Astrocyte (in vitro differentiated cells and primary cell): ENCODE measurements at regions not wholly inside any gene's neighbourhood (a gene's known extent, or its start where the extent isn't known, plus 50 kb on each side); places are given as distances from the start of the nearest gene placed in this dataset.

ENCODE experiments used
- DNase-seq: peaks from one replicate; pipeline ENCODE4 v3.0.0-alpha.2; 2010; ENCODE audit warnings: low read depth
- FAIRE-seq: peaks from 2 replicates; lab custom pipeline; 2011; peaks lifted over from hg19 to GRCh38; lab: Jason Lieb, UNC
- H2AFZ ChIP-seq: 2 replicates; pipeline ENCODE4 v1.6.0; 2012; ENCODE audit warnings: low read depth, low read length, inconsistent platforms
- H3K27ac ChIP-seq: 2 replicates; pipeline ENCODE4 v1.5.1; 2011; ENCODE audit warnings: low read depth, low read length, inconsistent platforms
- H3K27me3 ChIP-seq: 2 replicates; pipeline ENCODE4 v1.6.0; 2011; ENCODE audit warnings: low read length, inconsistent platforms; ENCODE audit not compliant: insufficient read depth
- H3K36me3 ChIP-seq: 2 replicates; pipeline ENCODE4 v1.5.1; 2011; ENCODE audit warnings: low read length, inconsistent platforms; ENCODE audit not compliant: insufficient read depth
- H3K4me1 ChIP-seq: 2 replicates; pipeline ENCODE4 v1.5.1; 2011; ENCODE audit warnings: low read length, inconsistent platforms; ENCODE audit not compliant: insufficient read depth
- H3K4me2 ChIP-seq: 2 replicates; pipeline ENCODE4 v1.6.0; 2012; ENCODE audit warnings: low read length, inconsistent platforms
- H3K4me3 ChIP-seq: 2 replicates; pipeline ENCODE4 v1.5.1; 2011; ENCODE audit warnings: low read depth, mild to moderate bottlenecking, low read length, inconsistent platforms; ENCODE audit not compliant: insufficient read depth
- H3K79me2 ChIP-seq: 2 replicates; pipeline ENCODE4 v1.6.0; 2012; ENCODE audit warnings: mild to moderate bottlenecking, low read length, inconsistent platforms; ENCODE audit not compliant: insufficient read depth
- H3K9ac ChIP-seq: 2 replicates; pipeline ENCODE4 v1.6.0; 2012; ENCODE audit warnings: mild to moderate bottlenecking, low read length, inconsistent platforms
- H3K9me3 ChIP-seq: 2 replicates; pipeline ENCODE4 v1.5.1; 2012; ENCODE audit warnings: low read depth, mild to moderate bottlenecking, low read length, inconsistent platforms; ENCODE audit not compliant: insufficient read depth
- H4K20me1 ChIP-seq: 2 replicates; pipeline ENCODE4 v1.6.0; 2012; ENCODE audit warnings: low read length, inconsistent platforms; ENCODE audit not compliant: insufficient read depth
- H3K27ac Mint-ChIP-seq: one replicate; pipeline ENCODE4 v1.8.0; 2021; ENCODE audit warnings: mild to moderate bottlenecking, mixed read lengths; ENCODE audit not compliant: unreplicated experiment
- H3K27me3 Mint-ChIP-seq: one replicate; pipeline ENCODE4 v1.8.0; 2021; ENCODE audit warnings: low read depth, mixed read lengths; ENCODE audit not compliant: unreplicated experiment
- H3K36me3 Mint-ChIP-seq: one replicate; pipeline ENCODE4 v1.8.0; 2021; ENCODE audit warnings: low read depth, mixed read lengths; ENCODE audit not compliant: unreplicated experiment
- H3K4me1 Mint-ChIP-seq: one replicate; pipeline ENCODE4 v1.8.0; 2021; ENCODE audit warnings: low read depth, mixed read lengths; ENCODE audit not compliant: unreplicated experiment
- H3K4me3 Mint-ChIP-seq: one replicate; pipeline ENCODE4 v1.8.0; 2021; ENCODE audit warnings: mild to moderate bottlenecking, moderate library complexity, mixed read lengths; ENCODE audit not compliant: unreplicated experiment
- H3K9me3 Mint-ChIP-seq: one replicate; pipeline ENCODE4 v1.8.0; 2021; ENCODE audit warnings: mild to moderate bottlenecking, mixed read lengths; ENCODE audit not compliant: unreplicated experiment
- CTCF ChIP-seq: IDR thresholded peaks from 2 replicates; pipeline ENCODE4 v1.5.1; 2011; ENCODE audit warnings: low read depth, mild to moderate bottlenecking, inconsistent platforms, low read length, moderate library complexity; ENCODE audit not compliant: insufficient read depth
- EZH2 ChIP-seq: IDR thresholded peaks from 2 replicates; pipeline ENCODE4 v1.6.1; 2012; ENCODE audit warnings: mild to moderate bottlenecking, low read length, inconsistent platforms; ENCODE audit not compliant: insufficient read depth

GRCh38 chr1:72547412-72547811 lies 265.1 kb upstream of the NEGR1 start:
- no peaks in the 10 kb centered on the region for H3K9me3 Mint-ChIP-seq
- no peaks in the 10 kb centered on the region for H3K36me3 Mint-ChIP-seq
- Histone ChIP-seq H3K4me1 (no peaks in the 10 kb centered on the region), H3K9me3 (no peaks in the 10 kb centered on the region), H3K4me3 (no peak overlapping the region), H3K36me3 (no peaks in the 10 kb centered on the region), H2AFZ (no peak overlapping the region), H4K20me1 (no peaks in the 10 kb centered on the region), H3K27me3 (no peaks in the 10 kb centered on the region), H3K27ac (no peak overlapping the region), H3K4me2 (no peak overlapping the region), H3K9ac (no peak overlapping the region), H3K79me2 (no peaks in the 10 kb centered on the region)
- no peaks in the 10 kb centered on the region for H3K4me1 Mint-ChIP-seq
- DNase-seq = no peak
- no peak overlapping the region for H3K4me3 Mint-ChIP-seq
- no peak for FAIRE-seq
- H3K27ac Mint-ChIP-seq = no peak overlapping the region
- H3K27me3 Mint-ChIP-seq = no peaks in the 10 kb centered on the region
- no peak for TF ChIP-seq CTCF
- TF ChIP-seq EZH2 = no peak

GRCh38 chr1:72540674-72541073 lies 258.3 kb upstream of the NEGR1 start:
- no peaks in the 10 kb centered on the region for H3K36me3 Mint-ChIP-seq
- H3K4me1 ChIP-seq = no peaks in the 10 kb centered on the region
- H2AFZ ChIP-seq = no peak overlapping the region
- FAIRE-seq = no peak
- no peak overlapping the region for H3K4me3 ChIP-seq
- no peak overlapping the region for H3K4me2 ChIP-seq
- no peaks in the 10 kb centered on the region for H3K79me2 ChIP-seq
- H3K36me3 ChIP-seq = no peaks in the 10 kb centered on the region
- no peaks in the 10 kb centered on the region for H3K27me3 Mint-ChIP-seq
- no peak for DNase-seq
- H3K9me3 ChIP-seq = peaks cover 2% of the 10 kb centered on the region
- no peaks in the 10 kb centered on the region for H3K27me3 ChIP-seq
- no peaks in the 10 kb centered on the region for H3K4me1 Mint-ChIP-seq
- no peak overlapping the region for H3K4me3 Mint-ChIP-seq
- TF ChIP-seq EZH2 (no peak), CTCF (no peak)
- H3K9ac ChIP-seq = no peak overlapping the region
- no peak overlapping the region for H3K27ac ChIP-seq
- H3K9me3 Mint-ChIP-seq = no peaks in the 10 kb centered on the region
- H3K27ac Mint-ChIP-seq = no peak overlapping the region
- H4K20me1 ChIP-seq = no peaks in the 10 kb centered on the region

GRCh38 chr1:72535470-72535869 lies 253.1 kb upstream of the NEGR1 start:
- no peak overlapping the region for H3K27ac ChIP-seq
- H3K4me1 ChIP-seq = no peaks in the 10 kb centered on the region

More at GRCh38 chr1:72535470-72535869, 253.1 kb upstream of the NEGR1 start:
- H3K36me3 Mint-ChIP-seq = no peaks in the 10 kb centered on the region
- Histone ChIP-seq H3K36me3 (no peaks in the 10 kb centered on the region), H3K4me3 (no peak overlapping the region), H3K4me2 (no peak overlapping the region), H4K20me1 (no peaks in the 10 kb centered on the region), H2AFZ (no peak overlapping the region), H3K79me2 (no peaks in the 10 kb centered on the region), H3K9me3 (peaks cover 2% of the 10 kb centered on the region), H3K27me3 (no peaks in the 10 kb centered on the region), H3K9ac (no peak overlapping the region)
- TF ChIP-seq CTCF = no peak
- TF ChIP-seq EZH2 = no peak
- no peaks in the 10 kb centered on the region for H3K4me1 Mint-ChIP-seq
- no peak overlapping the region for H3K27ac Mint-ChIP-seq
- DNase-seq (no peak), FAIRE-seq (no peak)
- H3K9me3 Mint-ChIP-seq = peaks cover 2% of the 10 kb centered on the region
- no peak overlapping the region for H3K4me3 Mint-ChIP-seq
- H3K27me3 Mint-ChIP-seq = no peaks in the 10 kb centered on the region
